ENCODE measurements at regions not wholly inside any gene's neighbourhood (a gene's known extent, or its start where the extent isn't known, plus 50 kb on each side); places are given as distances from the start of the nearest gene placed in this dataset.
"Not testable (repeated sequence)": the region's sequence is repeated elsewhere in the genome, so short reads cannot be mapped to it uniquely, and the experiment has no call there.

DNA sequence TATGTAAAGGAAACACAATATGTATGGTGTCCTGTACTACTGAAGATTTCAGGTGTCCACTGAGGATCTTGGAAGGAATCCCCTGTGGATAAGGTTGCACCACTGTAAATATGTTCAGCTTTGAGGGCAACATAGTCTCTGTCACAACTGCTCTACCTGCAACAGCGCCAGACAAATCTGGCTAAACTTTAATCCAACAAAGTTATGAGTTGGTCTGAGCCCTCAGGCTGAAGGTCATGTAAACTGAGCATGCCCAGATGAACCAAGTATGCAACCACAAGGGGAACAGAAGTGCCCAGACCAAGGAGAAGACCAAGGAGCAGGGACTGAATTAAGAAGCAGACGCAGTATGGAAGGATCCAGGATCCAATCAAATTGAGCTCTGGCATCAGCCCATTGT, 135.0 kb upstream of the ZNF658 start:
- H3K4me3 Mint-ChIP-seq; H3K27ac ChIP-seq (ENCODE audit: low read length); H3K9me3 ChIP-seq; H3K27me3 ChIP-seq (replicated peaks in 1 of 2; ENCODE audit: control insufficient read depth in 2 of 2, extremely low read depth in 1 of 2, insufficient read depth in 2 of 2, low read length in 1 of 2); H3K4me1 ChIP-seq (ENCODE audit: control insufficient read depth in 1 of 2, extremely low read depth in 1 of 2, insufficient read depth in 2 of 2, low read length in 2 of 2); H3K9me3 Mint-ChIP-seq; DNase-seq; H3K36me3 ChIP-seq (ENCODE audit: control insufficient read depth in 2 of 2, extremely low read depth in 1 of 2, insufficient read depth in 1 of 2, low read length in 1 of 2); POLR2A ChIA-PET; H3K27me3 Mint-ChIP-seq; H3K4me1 Mint-ChIP-seq; CTCF ChIA-PET; ATAC-seq (replicated peaks in 1 of 4); H3K36me3 Mint-ChIP-seq; H3K27ac Mint-ChIP-seq; H3K4me3 ChIP-seq (ENCODE audit: control insufficient read depth in 1 of 2, extremely low read depth in 1 of 2, low read length in 1 of 2): not testable (repeated sequence)
- no CpG with 5 or more reads among the region's 2 CpGs for WGBS (ENCODE audit: insufficient coverage)

DNA sequence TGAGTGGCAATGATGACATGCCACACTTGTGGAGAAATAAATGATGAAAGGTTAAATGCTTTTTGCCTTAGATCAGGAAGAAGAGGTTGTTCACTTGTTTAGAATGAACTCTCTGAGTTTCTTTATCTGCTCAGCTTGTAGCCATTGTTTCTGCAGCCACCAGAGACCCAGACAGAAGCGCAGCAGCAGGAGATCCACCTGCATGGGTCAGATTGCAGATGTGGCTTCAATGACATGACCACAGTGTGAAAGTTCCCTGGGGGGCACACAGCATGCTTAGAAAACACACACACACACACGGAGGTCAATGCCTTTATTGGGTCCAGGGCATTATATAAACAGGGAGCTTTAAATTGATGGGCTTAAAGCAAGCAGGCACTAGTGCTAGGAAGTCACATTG, 129.0 kb upstream of the ZNF658 start:
- ATAC-seq (replicated peaks in 1 of 4); POLR2A ChIA-PET; H3K4me1 Mint-ChIP-seq; CTCF ChIA-PET; H3K27me3 ChIP-seq (replicated peaks in 1 of 2; ENCODE audit: control insufficient read depth in 2 of 2, extremely low read depth in 1 of 2, insufficient read depth in 2 of 2, low read length in 1 of 2); H3K36me3 Mint-ChIP-seq; H3K9me3 Mint-ChIP-seq; H3K36me3 ChIP-seq (ENCODE audit: control insufficient read depth in 2 of 2, extremely low read depth in 1 of 2, insufficient read depth in 1 of 2, low read length in 1 of 2); H3K4me1 ChIP-seq (ENCODE audit: control insufficient read depth in 1 of 2, extremely low read depth in 1 of 2, insufficient read depth in 2 of 2, low read length in 2 of 2); H3K27ac ChIP-seq (ENCODE audit: low read length); H3K4me3 ChIP-seq (ENCODE audit: control insufficient read depth in 1 of 2, extremely low read depth in 1 of 2, low read length in 1 of 2); H3K4me3 Mint-ChIP-seq; H3K9me3 ChIP-seq; H3K27me3 Mint-ChIP-seq; H3K27ac Mint-ChIP-seq; DNase-seq: not testable (repeated sequence)
- WGBS (ENCODE audit: insufficient coverage): no CpG with 5 or more reads among the region's 2 CpGs

DNA sequence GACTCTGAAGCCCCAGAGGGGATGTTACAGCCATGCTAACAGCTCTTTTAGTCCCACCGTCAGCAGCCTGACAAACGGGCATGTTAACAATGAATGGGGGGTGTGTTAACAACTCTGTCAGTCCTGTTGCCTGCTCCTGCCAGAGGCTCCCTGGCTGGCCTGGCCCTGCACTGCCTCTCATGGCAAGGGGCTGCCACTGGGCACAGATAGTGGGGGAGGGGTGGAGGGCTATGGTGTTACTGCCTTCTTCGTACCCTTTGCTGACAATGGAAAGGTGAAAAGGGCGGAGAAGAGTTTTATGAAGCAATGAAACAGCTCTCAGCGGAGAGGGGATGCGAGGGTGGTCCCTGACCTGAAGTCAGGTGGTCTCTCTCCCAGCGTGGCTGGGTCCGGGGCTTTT, 125.9 kb upstream of the ZNF658 start:
- H3K27ac ChIP-seq (ENCODE audit: low read length); H3K27me3 ChIP-seq (replicated peaks in 1 of 2; ENCODE audit: control insufficient read depth in 2 of 2, extremely low read depth in 1 of 2, insufficient read depth in 2 of 2, low read length in 1 of 2); H3K4me1 ChIP-seq (ENCODE audit: control insufficient read depth in 1 of 2, extremely low read depth in 1 of 2, insufficient read depth in 2 of 2, low read length in 2 of 2); DNase-seq; H3K4me3 Mint-ChIP-seq; H3K4me3 ChIP-seq (ENCODE audit: control insufficient read depth in 1 of 2, extremely low read depth in 1 of 2, low read length in 1 of 2); POLR2A ChIA-PET; H3K36me3 ChIP-seq (ENCODE audit: control insufficient read depth in 2 of 2, extremely low read depth in 1 of 2, insufficient read depth in 1 of 2, low read length in 1 of 2); H3K9me3 Mint-ChIP-seq; H3K27ac Mint-ChIP-seq; H3K36me3 Mint-ChIP-seq; H3K4me1 Mint-ChIP-seq; H3K27me3 Mint-ChIP-seq; H3K9me3 ChIP-seq; CTCF ChIA-PET; ATAC-seq (replicated peaks in 1 of 4): not testable (repeated sequence)
- WGBS (ENCODE audit: insufficient coverage): 100% methylated on average over 2 of the region's 8 CpGs

DNA sequence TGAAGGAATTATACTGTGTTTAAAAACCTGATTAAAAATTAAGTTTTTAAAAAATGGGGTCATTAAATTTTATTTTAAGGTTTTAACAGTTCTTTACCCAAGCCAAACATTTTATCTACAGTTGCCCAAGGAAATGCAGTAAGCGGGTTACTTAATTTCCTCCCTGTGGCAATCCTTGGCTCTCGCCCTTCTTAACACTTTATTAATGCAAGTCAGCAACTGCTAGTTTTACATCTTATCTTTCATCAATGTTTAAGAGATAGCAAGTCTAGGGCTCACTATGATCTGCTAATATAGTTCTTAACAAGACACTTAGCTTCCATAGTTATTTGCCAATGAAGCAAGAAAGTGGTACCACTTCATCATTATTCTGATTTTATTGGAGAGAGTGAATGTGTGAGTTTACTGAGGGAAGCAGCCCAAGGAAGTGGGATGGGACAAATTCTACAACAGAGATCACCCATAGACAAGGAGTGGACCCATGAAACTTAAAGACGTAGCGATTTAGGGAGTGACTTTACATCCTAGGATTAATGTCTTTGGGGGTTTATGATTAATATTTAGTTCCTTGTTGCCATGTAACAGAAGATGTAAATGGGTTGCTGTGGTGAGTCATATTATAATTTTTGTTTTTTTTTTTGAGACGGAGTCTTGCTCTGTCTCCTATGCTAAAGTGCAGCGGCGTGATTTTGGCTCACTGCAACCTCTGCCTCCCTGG, 120.4 kb upstream of the ZNF658 start:
- H3K27me3 Mint-ChIP-seq; DNase-seq; CTCF ChIA-PET; H3K4me1 Mint-ChIP-seq; H3K4me3 Mint-ChIP-seq; H3K27me3 ChIP-seq (replicated peaks in 1 of 2; ENCODE audit: control insufficient read depth in 2 of 2, extremely low read depth in 1 of 2, insufficient read depth in 2 of 2, low read length in 1 of 2); H3K4me3 ChIP-seq (ENCODE audit: control insufficient read depth in 1 of 2, extremely low read depth in 1 of 2, low read length in 1 of 2); POLR2A ChIA-PET; ATAC-seq (replicated peaks in 1 of 4); H3K36me3 Mint-ChIP-seq; H3K4me1 ChIP-seq (ENCODE audit: control insufficient read depth in 1 of 2, extremely low read depth in 1 of 2, insufficient read depth in 2 of 2, low read length in 2 of 2); H3K9me3 ChIP-seq; H3K27ac ChIP-seq (ENCODE audit: low read length); H3K27ac Mint-ChIP-seq; H3K36me3 ChIP-seq (ENCODE audit: control insufficient read depth in 2 of 2, extremely low read depth in 1 of 2, insufficient read depth in 1 of 2, low read length in 1 of 2); H3K9me3 Mint-ChIP-seq: not testable (repeated sequence)
- no CpG with 5 or more reads among the region's 7 CpGs for WGBS (ENCODE audit: insufficient coverage)

DNA sequence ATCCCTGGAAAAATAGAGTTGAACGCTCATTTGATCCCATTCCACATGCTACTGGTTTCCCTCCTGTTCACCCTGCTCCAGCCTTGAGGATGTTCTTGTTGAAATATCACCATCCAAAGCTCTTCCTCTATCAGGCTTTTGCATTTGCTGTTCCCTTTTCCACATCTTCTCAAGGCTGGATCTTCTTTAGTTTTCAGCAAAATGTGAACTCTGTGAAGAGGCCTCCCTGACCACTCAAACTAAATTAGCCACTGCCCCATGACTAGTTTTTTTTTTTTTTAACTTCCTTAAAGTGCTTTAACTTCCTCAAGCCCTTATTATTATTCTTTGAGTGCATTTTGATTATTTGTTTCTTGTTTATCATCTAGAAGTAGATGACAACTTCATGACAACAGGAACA, 119.3 kb upstream of the ZNF658 start:
- H3K9me3 ChIP-seq; POLR2A ChIA-PET; H3K27me3 ChIP-seq (replicated peaks in 1 of 2; ENCODE audit: control insufficient read depth in 2 of 2, extremely low read depth in 1 of 2, insufficient read depth in 2 of 2, low read length in 1 of 2); H3K36me3 Mint-ChIP-seq; H3K36me3 ChIP-seq (ENCODE audit: control insufficient read depth in 2 of 2, extremely low read depth in 1 of 2, insufficient read depth in 1 of 2, low read length in 1 of 2); H3K27ac ChIP-seq (ENCODE audit: low read length); DNase-seq; H3K27ac Mint-ChIP-seq; CTCF ChIA-PET; H3K4me3 Mint-ChIP-seq; H3K4me3 ChIP-seq (ENCODE audit: control insufficient read depth in 1 of 2, extremely low read depth in 1 of 2, low read length in 1 of 2); H3K9me3 Mint-ChIP-seq; H3K4me1 ChIP-seq (ENCODE audit: control insufficient read depth in 1 of 2, extremely low read depth in 1 of 2, insufficient read depth in 2 of 2, low read length in 2 of 2); ATAC-seq (replicated peaks in 1 of 4); H3K4me1 Mint-ChIP-seq; H3K27me3 Mint-ChIP-seq: not testable (repeated sequence)
- WGBS (ENCODE audit: insufficient coverage): no CpG with 5 or more reads among the region's 1 CpG

DNA sequence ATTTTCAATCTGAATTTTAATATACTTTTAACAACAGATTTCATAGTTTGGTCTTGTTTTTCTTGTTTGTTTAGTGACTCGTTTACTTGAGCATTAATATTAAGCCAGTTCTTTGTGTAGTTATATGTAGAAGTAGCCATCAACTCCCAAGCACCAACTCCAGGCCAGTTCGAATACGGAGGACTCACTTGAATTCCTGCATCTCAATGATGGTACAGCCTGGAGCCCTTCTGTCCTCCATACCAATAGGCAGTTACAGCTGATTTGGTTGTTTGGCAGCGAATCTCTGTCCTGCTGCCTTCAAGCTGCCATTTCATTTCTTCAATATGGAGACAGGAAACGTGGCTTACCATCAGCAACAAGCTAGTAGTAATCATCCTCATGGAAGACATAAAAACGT, 118.5 kb upstream of the ZNF658 start:
- H3K27me3 ChIP-seq (replicated peaks in 1 of 2; ENCODE audit: control insufficient read depth in 2 of 2, extremely low read depth in 1 of 2, insufficient read depth in 2 of 2, low read length in 1 of 2); H3K4me1 ChIP-seq (ENCODE audit: control insufficient read depth in 1 of 2, extremely low read depth in 1 of 2, insufficient read depth in 2 of 2, low read length in 2 of 2); ATAC-seq (replicated peaks in 1 of 4); CTCF ChIA-PET; H3K4me1 Mint-ChIP-seq; H3K4me3 ChIP-seq (ENCODE audit: control insufficient read depth in 1 of 2, extremely low read depth in 1 of 2, low read length in 1 of 2); H3K27me3 Mint-ChIP-seq; H3K36me3 Mint-ChIP-seq; H3K9me3 ChIP-seq; H3K9me3 Mint-ChIP-seq; DNase-seq; H3K27ac Mint-ChIP-seq; POLR2A ChIA-PET; H3K36me3 ChIP-seq (ENCODE audit: control insufficient read depth in 2 of 2, extremely low read depth in 1 of 2, insufficient read depth in 1 of 2, low read length in 1 of 2); H3K27ac ChIP-seq (ENCODE audit: low read length); H3K4me3 Mint-ChIP-seq: not testable (repeated sequence)
- no CpG with 5 or more reads among the region's 6 CpGs for WGBS (ENCODE audit: insufficient coverage)

DNA sequence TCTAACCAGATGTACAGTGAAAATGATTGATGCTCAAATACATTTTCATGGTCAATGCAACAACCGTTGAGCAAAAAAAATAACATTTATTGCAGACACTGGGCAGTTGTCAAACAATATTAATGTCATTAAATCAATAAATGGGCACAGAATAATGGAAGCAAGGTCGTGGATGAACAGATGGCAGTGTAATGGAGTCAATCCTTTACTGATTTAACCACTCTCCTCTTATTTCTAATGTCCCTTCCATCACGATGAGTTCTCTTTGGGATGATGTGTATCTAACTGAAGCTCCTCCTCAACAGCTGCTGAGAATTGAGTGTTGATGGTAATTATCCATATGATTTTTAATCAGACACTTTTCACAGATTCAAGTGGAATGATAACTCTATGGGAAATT, 114.9 kb upstream of the ZNF658 start:
- H3K36me3 Mint-ChIP-seq; H3K4me1 Mint-ChIP-seq; DNase-seq; H3K9me3 ChIP-seq; H3K4me1 ChIP-seq (ENCODE audit: control insufficient read depth in 1 of 2, extremely low read depth in 1 of 2, insufficient read depth in 2 of 2, low read length in 2 of 2); H3K27me3 Mint-ChIP-seq; H3K9me3 Mint-ChIP-seq; CTCF ChIA-PET; H3K27ac Mint-ChIP-seq; H3K4me3 ChIP-seq (ENCODE audit: control insufficient read depth in 1 of 2, extremely low read depth in 1 of 2, low read length in 1 of 2); H3K4me3 Mint-ChIP-seq; POLR2A ChIA-PET; H3K27me3 ChIP-seq (replicated peaks in 1 of 2; ENCODE audit: control insufficient read depth in 2 of 2, extremely low read depth in 1 of 2, insufficient read depth in 2 of 2, low read length in 1 of 2); ATAC-seq (replicated peaks in 1 of 4); H3K36me3 ChIP-seq (ENCODE audit: control insufficient read depth in 2 of 2, extremely low read depth in 1 of 2, insufficient read depth in 1 of 2, low read length in 1 of 2); H3K27ac ChIP-seq (ENCODE audit: low read length): not testable (repeated sequence)
- WGBS (ENCODE audit: insufficient coverage): no CpG with 5 or more reads among the region's 3 CpGs
